Right atrium auricular region (tissue), 2 donors: ENCODE measurements at regions not wholly inside any gene's neighbourhood (a gene's known extent, or its start where the extent isn't known, plus 50 kb on each side); places are given as distances from the start of the nearest gene placed in this dataset.

Experiments
- DNase-seq: peaks from one replicate; pipeline ENCODE4 v3.0.0-alpha.2; 2019; ENCODE audit warnings: low spot score
- H3K27ac ChIP-seq, 2 donors: fragments of 200-600 bp; sonication (generic); 1 replicate in 1 of 2; 2 replicates in 1 of 2; pipeline ENCODE4 v1.5.1; 2016 to 2019
- H3K27me3 ChIP-seq, 2 donors: fragments of 200-600 bp; sonication (generic); one replicate each; pipeline versions ENCODE4 v1.5.1 to v1.6.0; 2017 to 2019
- H3K36me3 ChIP-seq: fragments of 200-600 bp; sonication (generic); one replicate; pipeline ENCODE4 v1.5.1; 2016
- H3K4me1 ChIP-seq, 2 donors: fragments of 200-600 bp; sonication (generic); one replicate each; pipeline versions ENCODE4 v1.5.1 to v1.6.0; 2017 to 2019
- H3K4me3 ChIP-seq, 2 donors: fragments of 200-600 bp; sonication (generic); 1 replicate in 1 of 2; 2 replicates in 1 of 2; pipeline ENCODE4 v1.5.1; 2017 to 2019; ENCODE audit warnings: mild to moderate bottlenecking in 1 of 2, moderate library complexity in 1 of 2
- H3K9me3 ChIP-seq, 2 donors: fragments of 200-600 bp; sonication (generic); one replicate each; pipeline ENCODE4 v1.5.1; 2019
- TF ChIP-seq, protein P1 (sequence below), 2 donors: fragments of 200-600 bp; sonication (generic); IDR thresholded peaks; one replicate each; pipeline ENCODE4 v1.5.1; 2019; ENCODE audit warnings: antibody characterized with exemption in 2 of 2

DNA sequence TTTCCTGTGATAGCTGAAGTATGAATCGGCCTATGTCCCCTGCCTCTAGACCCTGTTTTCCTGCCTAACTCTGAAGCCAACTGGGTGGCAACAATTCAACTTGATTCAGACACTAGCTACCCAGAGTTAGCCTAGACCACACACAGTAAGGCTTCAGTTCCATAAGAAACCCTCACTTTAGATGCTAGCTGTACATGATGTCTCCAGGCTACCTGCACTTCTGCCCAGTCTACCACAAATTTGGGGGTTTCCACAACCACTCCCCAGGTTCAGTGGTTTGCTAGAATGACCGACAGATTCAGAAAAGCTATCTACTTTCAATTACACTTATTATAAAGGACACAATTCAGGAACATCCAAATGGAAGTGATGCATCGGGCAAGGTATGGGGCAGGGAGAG is 119.4 kb upstream of the VLDLR start:
- peaks cover 0 to 5% of the 10 kb centered on the region in 2 donors for H3K4me1 ChIP-seq
- no peaks in the 10 kb centered on the region for H3K36me3 ChIP-seq
- no peak for DNase-seq
- TF ChIP-seq, protein P1, sequence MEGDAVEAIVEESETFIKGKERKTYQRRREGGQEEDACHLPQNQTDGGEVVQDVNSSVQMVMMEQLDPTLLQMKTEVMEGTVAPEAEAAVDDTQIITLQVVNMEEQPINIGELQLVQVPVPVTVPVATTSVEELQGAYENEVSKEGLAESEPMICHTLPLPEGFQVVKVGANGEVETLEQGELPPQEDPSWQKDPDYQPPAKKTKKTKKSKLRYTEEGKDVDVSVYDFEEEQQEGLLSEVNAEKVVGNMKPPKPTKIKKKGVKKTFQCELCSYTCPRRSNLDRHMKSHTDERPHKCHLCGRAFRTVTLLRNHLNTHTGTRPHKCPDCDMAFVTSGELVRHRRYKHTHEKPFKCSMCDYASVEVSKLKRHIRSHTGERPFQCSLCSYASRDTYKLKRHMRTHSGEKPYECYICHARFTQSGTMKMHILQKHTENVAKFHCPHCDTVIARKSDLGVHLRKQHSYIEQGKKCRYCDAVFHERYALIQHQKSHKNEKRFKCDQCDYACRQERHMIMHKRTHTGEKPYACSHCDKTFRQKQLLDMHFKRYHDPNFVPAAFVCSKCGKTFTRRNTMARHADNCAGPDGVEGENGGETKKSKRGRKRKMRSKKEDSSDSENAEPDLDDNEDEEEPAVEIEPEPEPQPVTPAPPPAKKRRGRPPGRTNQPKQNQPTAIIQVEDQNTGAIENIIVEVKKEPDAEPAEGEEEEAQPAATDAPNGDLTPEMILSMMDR (IDR thresholded peaks at IDR 0.05), result no peak
- no peak overlapping the region for H3K4me3 ChIP-seq
- no peak overlapping the region for H3K27ac ChIP-seq
- H3K27me3 ChIP-seq, result no peaks in the 10 kb centered on the region
- no peaks in the 10 kb centered on the region for H3K9me3 ChIP-seq

DNA sequence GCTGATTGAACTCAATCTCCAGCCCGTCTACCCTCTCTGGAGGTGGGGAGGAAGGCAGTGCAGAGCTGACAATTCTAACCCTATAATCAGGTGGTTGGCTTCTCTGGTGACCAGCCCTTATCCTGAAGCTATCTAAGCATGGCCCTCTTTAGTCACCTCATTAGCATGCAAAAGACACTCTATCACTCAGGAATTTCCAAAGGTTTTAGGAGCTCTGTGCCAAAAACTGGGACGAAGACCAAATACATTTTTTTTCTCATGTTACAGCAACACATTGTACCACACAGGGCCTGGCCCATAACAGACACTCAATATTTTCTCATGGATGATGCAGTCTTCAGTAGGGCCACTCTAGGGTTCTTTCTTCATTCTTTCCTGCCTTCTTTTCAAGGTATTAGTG is 118.8 kb upstream of the VLDLR start:
- Histone ChIP-seq H3K27me3 (no peaks in the 10 kb centered on the region), H3K4me3 (no peak overlapping the region), H3K4me1 (peaks cover 0 to under 1% of the 10 kb centered on the region in 2 donors), H3K27ac (no peak overlapping the region), H3K9me3 (no peaks in the 10 kb centered on the region), H3K36me3 (no peaks in the 10 kb centered on the region)
- DNase-seq, result no peak
- TF ChIP-seq, protein P1 (IDR thresholded peaks at IDR 0.05), result no peak

DNA sequence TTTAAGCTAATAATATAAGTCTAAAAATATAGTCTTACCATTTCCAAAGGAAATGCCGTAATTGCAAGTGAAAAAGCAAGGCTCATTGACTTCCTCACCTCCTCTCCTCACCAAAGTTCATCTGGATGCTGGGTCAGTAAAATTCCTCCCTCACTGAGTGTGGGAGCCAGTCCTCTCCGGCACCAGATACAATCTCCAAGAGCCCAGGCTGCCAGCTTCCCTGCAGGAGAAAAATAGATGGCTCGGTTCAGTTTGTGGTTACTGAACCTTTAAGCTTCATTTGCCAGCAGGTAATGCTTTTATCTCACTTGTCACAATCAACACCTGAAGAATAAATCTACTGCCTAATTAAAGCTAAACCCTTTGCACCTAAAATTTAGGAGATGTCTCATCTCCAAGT is 115.3 kb upstream of the VLDLR start:
- H3K27me3 ChIP-seq, result no peaks in the 10 kb centered on the region
- H3K9me3 ChIP-seq, result no peaks in the 10 kb centered on the region
- H3K36me3 ChIP-seq, result no peaks in the 10 kb centered on the region
- TF ChIP-seq, protein P1 (IDR thresholded peaks at IDR 0.05), result no peak
- DNase-seq, result no peak
- no peak overlapping the region for H3K27ac ChIP-seq
- H3K4me1 ChIP-seq, result no peaks in the 10 kb centered on the region
- no peak overlapping the region for H3K4me3 ChIP-seq

DNA sequence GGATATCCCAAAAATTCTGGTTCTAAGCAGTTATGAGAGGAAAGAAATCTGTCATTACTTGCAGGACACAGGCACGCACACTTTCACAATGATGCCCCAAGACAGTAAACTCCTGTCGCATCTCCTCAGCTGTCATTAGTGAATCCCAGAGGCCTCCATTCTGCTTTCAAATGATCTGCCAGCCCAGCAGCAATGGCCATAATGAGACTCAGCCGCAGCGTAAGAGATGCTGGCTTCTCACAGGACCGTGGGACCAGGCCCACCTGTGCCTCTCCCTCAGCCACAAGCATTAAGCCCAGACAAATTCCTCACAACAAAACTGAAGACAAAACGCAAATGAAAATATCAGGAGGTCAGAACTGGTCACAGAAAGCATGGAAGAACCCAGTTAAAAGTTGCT is 98.0 kb upstream of the VLDLR start:
- no peaks in the 10 kb centered on the region for H3K4me1 ChIP-seq
- no peak for DNase-seq
- no peak overlapping the region for H3K27ac ChIP-seq
- H3K4me3 ChIP-seq, result no peak overlapping the region
- H3K36me3 ChIP-seq, result peaks cover 3% of the 10 kb centered on the region
- TF ChIP-seq, protein P1 (IDR thresholded peaks at IDR 0.05), result no peak
- no peaks in the 10 kb centered on the region for H3K9me3 ChIP-seq
- no peaks in the 10 kb centered on the region for H3K27me3 ChIP-seq

DNA sequence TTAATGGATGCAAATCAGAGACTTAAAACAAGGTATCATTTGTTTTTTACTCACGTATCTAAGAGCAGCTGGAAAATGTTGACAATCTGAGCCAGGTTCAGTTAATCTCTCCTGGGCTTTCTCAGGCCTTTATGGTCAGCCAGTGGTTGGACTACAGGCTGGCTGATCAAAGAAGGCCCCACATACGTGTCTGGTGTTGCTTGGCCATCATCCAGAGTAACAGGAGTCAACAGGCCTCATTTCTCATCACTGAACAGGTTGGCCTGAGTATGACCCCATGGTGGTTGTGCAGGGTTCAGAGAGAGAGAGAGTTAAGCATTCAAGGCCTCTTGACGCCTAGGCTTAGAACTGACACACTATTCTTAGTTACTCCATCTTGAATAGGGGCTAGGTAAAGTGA is 97.0 kb upstream of the VLDLR start:
- Histone ChIP-seq H3K4me1 (no peaks in the 10 kb centered on the region), H3K4me3 (no peak overlapping the region), H3K36me3 (peaks cover 3% of the 10 kb centered on the region), H3K27me3 (no peaks in the 10 kb centered on the region), H3K27ac (no peak overlapping the region), H3K9me3 (no peaks in the 10 kb centered on the region)
- no peak for DNase-seq
- TF ChIP-seq, protein P1 (IDR thresholded peaks at IDR 0.05), result no peak

DNA sequence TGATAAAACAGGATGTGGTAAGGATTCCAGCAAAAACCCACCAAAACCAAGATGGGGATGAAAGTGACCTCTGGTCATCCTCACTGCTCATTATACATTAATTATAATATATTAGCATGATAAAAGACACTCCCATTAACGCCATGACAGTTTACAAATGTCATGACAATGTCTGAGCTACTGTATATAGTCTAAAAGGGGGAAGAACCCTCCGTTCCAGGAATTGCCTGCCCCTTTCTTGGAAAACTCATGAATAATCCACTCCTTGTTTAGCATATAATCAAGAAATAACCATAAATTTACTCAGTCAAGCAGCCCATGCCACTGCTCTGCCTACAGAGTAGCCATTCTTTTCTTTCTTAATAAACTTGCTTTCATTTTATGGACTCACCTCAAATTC is 96.4 kb upstream of the VLDLR start:
- TF ChIP-seq, protein P1 (IDR thresholded peaks at IDR 0.05), result no peak

More for the DNA sequence above, 96.4 kb upstream of the VLDLR start:
- DNase-seq, result no peak
- Histone ChIP-seq H3K9me3 (no peaks in the 10 kb centered on the region), H3K27me3 (no peaks in the 10 kb centered on the region), H3K27ac (no peak overlapping the region), H3K36me3 (peaks cover 3% of the 10 kb centered on the region), H3K4me1 (no peaks in the 10 kb centered on the region), H3K4me3 (no peak overlapping the region)
